ENCODE measurements at regions not wholly inside any gene's neighbourhood (a gene's known extent, or its start where the extent isn't known, plus 50 kb on each side); places are given as distances from the start of the nearest gene placed in this dataset.
"Not testable (repeated sequence)": the region's sequence is repeated elsewhere in the genome, so short reads cannot be mapped to it uniquely, and the experiment has no call there.

DNA sequence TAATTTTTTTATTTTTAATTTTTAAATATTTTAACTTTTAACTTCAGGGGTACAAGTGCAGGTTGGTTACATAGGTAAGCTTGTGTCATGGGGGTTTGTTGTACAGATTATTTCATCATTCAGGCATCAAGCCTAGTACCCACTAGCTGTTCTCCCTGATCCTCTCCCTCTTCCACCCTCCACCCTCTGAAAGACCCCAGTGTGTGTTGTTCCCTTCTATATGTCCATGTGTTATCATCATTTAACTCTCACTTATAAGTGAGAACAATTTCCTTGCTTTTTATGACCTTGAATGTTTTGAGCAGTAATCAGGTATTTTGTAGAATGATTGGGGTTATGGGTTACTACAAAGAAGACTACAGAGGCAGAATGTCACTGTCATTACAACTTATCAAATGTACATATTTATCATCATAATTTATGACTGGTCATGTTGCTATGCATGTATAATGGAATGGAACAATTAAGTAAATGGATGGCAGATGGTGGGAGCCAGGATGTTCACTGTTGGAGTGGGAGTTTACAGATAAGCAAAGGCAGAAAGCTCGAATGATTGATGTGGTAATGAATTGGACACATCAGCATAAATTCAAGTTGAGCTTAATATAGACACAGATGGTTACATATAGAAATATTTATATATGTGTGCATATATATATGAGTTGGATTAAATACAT lies 563.8 kb upstream of the ROBO1 start:
- TF ChIP-seq, protein P1, sequence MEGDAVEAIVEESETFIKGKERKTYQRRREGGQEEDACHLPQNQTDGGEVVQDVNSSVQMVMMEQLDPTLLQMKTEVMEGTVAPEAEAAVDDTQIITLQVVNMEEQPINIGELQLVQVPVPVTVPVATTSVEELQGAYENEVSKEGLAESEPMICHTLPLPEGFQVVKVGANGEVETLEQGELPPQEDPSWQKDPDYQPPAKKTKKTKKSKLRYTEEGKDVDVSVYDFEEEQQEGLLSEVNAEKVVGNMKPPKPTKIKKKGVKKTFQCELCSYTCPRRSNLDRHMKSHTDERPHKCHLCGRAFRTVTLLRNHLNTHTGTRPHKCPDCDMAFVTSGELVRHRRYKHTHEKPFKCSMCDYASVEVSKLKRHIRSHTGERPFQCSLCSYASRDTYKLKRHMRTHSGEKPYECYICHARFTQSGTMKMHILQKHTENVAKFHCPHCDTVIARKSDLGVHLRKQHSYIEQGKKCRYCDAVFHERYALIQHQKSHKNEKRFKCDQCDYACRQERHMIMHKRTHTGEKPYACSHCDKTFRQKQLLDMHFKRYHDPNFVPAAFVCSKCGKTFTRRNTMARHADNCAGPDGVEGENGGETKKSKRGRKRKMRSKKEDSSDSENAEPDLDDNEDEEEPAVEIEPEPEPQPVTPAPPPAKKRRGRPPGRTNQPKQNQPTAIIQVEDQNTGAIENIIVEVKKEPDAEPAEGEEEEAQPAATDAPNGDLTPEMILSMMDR (IDR thresholded peaks at IDR 0.05; ENCODE audit: insufficient read depth, low read length) = no peak
- H3K4me3 ChIP-seq (ENCODE audit: low read depth, low read length) = no peak overlapping the region
- no peak for DNase-seq (ENCODE audit: low read depth)

DNA sequence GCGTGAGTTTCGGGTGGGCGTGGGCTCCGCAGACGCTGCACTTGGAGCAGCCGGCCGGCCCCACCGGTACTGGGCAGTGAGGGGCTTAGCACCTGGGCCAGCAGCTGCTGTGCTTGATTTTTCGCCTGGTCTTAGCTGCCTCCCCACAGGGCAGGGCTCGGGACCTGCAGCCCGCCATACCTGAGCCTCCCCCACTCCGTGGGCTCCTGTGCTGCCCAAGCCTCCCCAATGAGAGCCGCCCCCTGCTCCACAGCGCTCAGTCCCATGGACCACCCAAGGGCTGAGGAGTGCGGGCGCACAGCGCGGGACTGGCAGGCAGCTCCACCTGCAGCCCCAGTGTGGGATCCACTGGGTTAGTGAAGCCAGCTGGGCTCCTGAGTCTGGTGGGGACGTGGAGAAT lies 546.7 kb upstream of the ROBO1 start:
- not testable (repeated sequence) for DNase-seq (ENCODE audit: low read depth); H3K4me3 ChIP-seq (ENCODE audit: low read depth, low read length)

DNA sequence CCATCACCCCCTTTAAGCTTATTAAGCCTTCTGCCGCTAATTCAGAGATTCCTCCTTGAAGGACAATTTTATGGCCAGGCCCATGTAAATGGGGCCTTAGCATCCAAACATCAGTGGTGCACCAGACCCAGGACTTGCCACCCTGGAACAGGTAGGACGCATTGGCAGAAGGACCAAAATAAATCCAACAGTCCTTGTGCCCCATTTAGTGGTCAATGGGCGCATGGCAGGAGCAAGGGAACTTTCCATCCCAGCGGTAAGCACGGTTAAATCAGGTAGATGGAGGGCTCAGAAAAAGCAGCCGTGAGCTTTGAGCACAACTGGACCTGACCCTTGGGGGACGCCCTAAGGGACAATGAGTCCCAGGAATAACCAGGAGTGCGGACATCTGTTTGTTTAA lies 540.8 kb upstream of the ROBO1 start:
- TF ChIP-seq, protein P1 (IDR thresholded peaks at IDR 0.05; ENCODE audit: insufficient read depth, low read length) = no peak
- H3K4me3 ChIP-seq (ENCODE audit: low read depth, low read length) = no peak overlapping the region
- no peak for DNase-seq (ENCODE audit: low read depth)

DNA sequence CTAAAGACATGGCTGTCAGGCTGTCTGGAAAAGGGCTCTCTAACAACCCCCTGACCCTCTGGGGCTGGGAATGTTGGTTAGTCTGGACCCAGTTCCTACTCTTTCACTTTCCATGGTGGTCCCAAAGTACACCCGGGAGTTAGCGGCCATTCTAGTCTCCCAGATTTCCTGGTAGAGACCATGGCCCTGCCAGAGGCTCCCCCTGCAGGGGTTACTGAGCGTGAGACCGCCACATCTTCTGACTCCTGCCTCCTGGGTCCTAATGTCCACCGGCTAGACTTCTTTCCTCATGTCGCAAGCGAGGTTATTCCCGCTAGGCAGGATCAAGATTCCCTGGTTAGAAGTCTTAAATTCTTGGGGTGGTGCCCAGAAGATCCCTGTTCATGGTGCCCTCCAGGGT lies 540.0 kb upstream of the ROBO1 start:
- TF ChIP-seq, protein P1 (IDR thresholded peaks at IDR 0.05; ENCODE audit: insufficient read depth, low read length) = no peak

DNA sequence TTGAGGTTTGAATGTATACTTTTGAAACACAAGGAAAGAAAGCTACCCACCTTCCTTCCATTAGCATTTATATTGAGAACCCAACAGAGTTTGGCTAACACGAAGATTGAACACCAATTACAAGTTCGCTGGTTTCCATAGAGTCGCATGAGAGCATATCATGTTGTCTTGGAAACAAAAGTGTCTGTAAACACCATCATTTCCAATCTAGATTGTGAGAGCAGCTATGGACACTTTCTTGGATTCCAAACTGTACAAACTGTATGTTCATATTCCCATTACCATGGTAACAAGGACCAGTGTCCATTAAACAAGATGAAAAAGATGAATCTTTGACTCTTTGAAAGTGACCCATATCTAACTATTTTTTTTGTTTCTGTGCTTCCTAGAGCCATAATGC lies 529.9 kb upstream of the ROBO1 start:
- TF ChIP-seq, protein P1 (IDR thresholded peaks at IDR 0.05; ENCODE audit: insufficient read depth, low read length) = no peak
- no peak overlapping the region for H3K4me3 ChIP-seq (ENCODE audit: low read depth, low read length)
- no peak for DNase-seq (ENCODE audit: low read depth)

More for the DNA sequence above, 540.0 kb upstream of the ROBO1 start:
- no peak for DNase-seq (ENCODE audit: low read depth)
- no peak overlapping the region for H3K4me3 ChIP-seq (ENCODE audit: low read depth, low read length)

DNA sequence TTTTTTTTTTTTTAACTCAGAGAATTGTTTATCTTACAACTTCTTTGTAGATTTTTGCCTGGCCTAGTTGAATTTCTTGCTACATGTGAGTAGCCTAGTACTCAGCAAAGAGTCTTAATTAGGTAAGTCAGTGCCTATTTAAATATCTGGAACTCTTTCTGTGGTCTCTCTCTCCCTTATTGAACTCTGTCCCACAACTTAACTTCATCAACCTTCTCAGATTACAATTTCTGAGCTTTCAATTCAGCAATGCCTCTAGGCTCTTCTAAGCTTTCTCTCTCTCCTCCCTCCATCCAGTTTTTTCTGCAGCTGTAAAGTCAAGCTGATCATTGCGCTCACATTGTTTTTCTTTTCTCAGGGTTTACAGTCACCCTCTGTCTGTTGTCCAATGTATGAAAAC lies 517.6 kb upstream of the ROBO1 start:
- TF ChIP-seq, protein P1 (IDR thresholded peaks at IDR 0.05; ENCODE audit: insufficient read depth, low read length) = no peak
- H3K4me3 ChIP-seq (ENCODE audit: low read depth, low read length) = no peak overlapping the region
- no peak for DNase-seq (ENCODE audit: low read depth)

DNA sequence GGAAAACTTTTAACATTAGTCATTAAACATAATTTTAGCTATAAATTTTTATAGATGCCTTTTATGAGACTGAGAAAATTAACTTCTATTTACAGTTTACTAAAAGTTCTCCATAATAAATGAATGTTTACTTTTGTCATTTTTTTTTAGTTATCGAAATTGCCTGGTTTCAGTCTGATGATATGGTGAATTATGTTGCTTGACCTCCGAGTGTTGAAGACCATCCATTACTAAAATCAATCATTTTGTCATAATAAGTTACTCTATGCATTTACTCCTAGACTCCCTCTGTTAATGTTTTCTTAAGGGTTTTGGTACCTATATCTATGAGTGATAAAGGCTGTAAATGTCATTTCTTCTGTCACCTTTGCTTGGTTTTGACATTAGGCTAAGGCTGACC lies 516.0 kb upstream of the ROBO1 start:
- DNase-seq (ENCODE audit: low read depth) = no peak
- H3K4me3 ChIP-seq (ENCODE audit: low read depth, low read length) = no peak overlapping the region
- TF ChIP-seq, protein P1 (IDR thresholded peaks at IDR 0.05; ENCODE audit: insufficient read depth, low read length) = no peak
